ENCODE measurements at regions not wholly inside any gene's neighbourhood (a gene's known extent, or its start where the extent isn't known, plus 50 kb on each side); places are given as distances from the start of the nearest gene placed in this dataset.

- intact Hi-C loops (cut with micrococcal nuclease), result no loop called here
- Histone ChIP-seq H3K4me2 (ENCODE audit: low read length) (no peak overlapping the region), H3K36me3 (ENCODE audit: control insufficient read depth in 1 of 2, insufficient read depth in 2 of 2, low read length in 2 of 2) (no peaks in the 10 kb centered on the region), H3K9me3 (ENCODE audit: control insufficient read depth in 1 of 2, insufficient read depth in 1 of 2, low read depth in 1 of 2, low read length in 2 of 2) (peaks cover 0 to 9% of the 10 kb centered on the region in 2 experiments; a peak in 1 of 4 replicates), H2AFZ (ENCODE audit: low read depth, low read length, poor library complexity, severe bottlenecking) (no peak overlapping the region), H3K9me2 (ENCODE audit: insufficient read depth) (no peaks in the 10 kb centered on the region), H3K79me2 (ENCODE audit: insufficient read depth, low read length) (no peaks in the 10 kb centered on the region), H3K27me3 (ENCODE audit: insufficient read depth, low read length) (no peaks in the 10 kb centered on the region), H3K27ac (ENCODE audit: low read depth, low read length) (no peak overlapping the region), H3K4me1 (ENCODE audit: control insufficient read depth in 1 of 2, insufficient read depth in 2 of 2, low read length in 2 of 2) (no peaks in the 10 kb centered on the region), H4K20me1 (ENCODE audit: insufficient read depth) (no peaks in the 10 kb centered on the region), H3K9ac (ENCODE audit: low read length) (no peak overlapping the region), H3K4me3 (replicated peaks in 1 of 2; ENCODE audit: low read depth in 1 of 2, low read length in 2 of 2) (no peak overlapping the region)
- DNase-seq (ENCODE audit: low read depth, low spot score) (no peak), ATAC-seq (no peak)
- TF ChIP-seq YY1 (IDR thresholded peaks at IDR 0.05; ENCODE audit: extremely low read depth, insufficient replicate concordance, low read depth, low read length) (no peak), RAD21 (IDR thresholded peaks at IDR 0.05; ENCODE audit: low read depth) (no peak), JUND (IDR thresholded peaks at IDR 0.05) (no peak), CEBPB (IDR thresholded peaks at IDR 0.05; ENCODE audit: low read depth) (no peak), ATF3 (IDR thresholded peaks at IDR 0.05) (no peak), ELF1 (IDR thresholded peaks at IDR 0.05; ENCODE audit: borderline replicate concordance, low read depth) (no peak), POLR2A (IDR thresholded peaks at IDR 0.05; ENCODE audit: borderline replicate concordance, extremely low read depth, insufficient read depth, insufficient read length) (no peak), EZH2 (IDR thresholded peaks at IDR 0.05) (no peak), SP1 (IDR thresholded peaks at IDR 0.05; ENCODE audit: low read depth) (no peak), ZFX (IDR thresholded peaks at IDR 0.05) (no peak)
- CTCF ChIA-PET, result no interaction called here
- POLR2A ChIA-PET, result no interaction called here
- RAD21 ChIA-PET (ENCODE audit: low non-redundant PET in 1 of 2, low total read pairs in 2 of 2, uncharacterized antibody in 2 of 2, unreplicated experiment in 2 of 2), result no interaction called here
- no TSS peak for BruUV-seq (replicated peaks)
Observed at GRCh38 chr20:62549499-62550086, 73.8 kb upstream of the GATA5 start.

GRCh38 chr20:62550087-62550632, 74.4 kb upstream of the GATA5 start:
- no peak overlapping the region for H2AFZ ChIP-seq (ENCODE audit: low read depth, low read length, poor library complexity, severe bottlenecking)
- no peaks in the 10 kb centered on the region for H3K4me1 ChIP-seq (ENCODE audit: control insufficient read depth in 1 of 2, insufficient read depth in 2 of 2, low read length in 2 of 2)
- ATAC-seq (no peak), DNase-seq (ENCODE audit: low read depth, low spot score) (no peak)
- H3K4me2 ChIP-seq (ENCODE audit: low read length), result no peak overlapping the region
- POLR2A ChIA-PET, result no interaction called here
- no peak for TF ChIP-seq TCF7L2 (IDR thresholded peaks at IDR 0.05; ENCODE audit: borderline replicate concordance, extremely low read depth, insufficient read depth, insufficient read length)
- no peak for TF ChIP-seq POLR2AphosphoS5 (IDR thresholded peaks at IDR 0.05; ENCODE audit: low read depth, low read length)
- TF ChIP-seq RAD21 (IDR thresholded peaks at IDR 0.05; ENCODE audit: low read depth), result no peak
- no peak for TF ChIP-seq REST (IDR thresholded peaks at IDR 0.05; ENCODE audit: low read depth)
- TF ChIP-seq EZH2 (IDR thresholded peaks at IDR 0.05), result no peak
- intact Hi-C loops (cut with micrococcal nuclease), result no loop called here
- no peaks in the 10 kb centered on the region for H3K79me2 ChIP-seq (ENCODE audit: insufficient read depth, low read length)
- no peaks in the 10 kb centered on the region for H3K9me2 ChIP-seq (ENCODE audit: insufficient read depth)
- no peaks in the 10 kb centered on the region for H3K36me3 ChIP-seq (ENCODE audit: control insufficient read depth in 1 of 2, insufficient read depth in 2 of 2, low read length in 2 of 2)
- no peak overlapping the region for H3K4me3 ChIP-seq (replicated peaks in 1 of 2; ENCODE audit: low read depth in 1 of 2, low read length in 2 of 2)
- H3K9me3 ChIP-seq (ENCODE audit: control insufficient read depth in 1 of 2, insufficient read depth in 1 of 2, low read depth in 1 of 2, low read length in 2 of 2), result peaks cover 0 to 3% of the 10 kb centered on the region in 2 experiments; a peak in 1 of 4 replicates
- H3K27me3 ChIP-seq (ENCODE audit: insufficient read depth, low read length), result no peaks in the 10 kb centered on the region
- no peak overlapping the region for H3K9ac ChIP-seq (ENCODE audit: low read length)
- RAD21 ChIA-PET (ENCODE audit: low non-redundant PET in 1 of 2, low total read pairs in 2 of 2, uncharacterized antibody in 2 of 2, unreplicated experiment in 2 of 2), result no interaction called here
- no peak overlapping the region for H3K27ac ChIP-seq (ENCODE audit: low read depth, low read length)
- CTCF ChIA-PET, result no interaction called here
- BruUV-seq (replicated peaks), result no TSS peak
- no peaks in the 10 kb centered on the region for H4K20me1 ChIP-seq (ENCODE audit: insufficient read depth)
